ENCODE measurements at regions not wholly inside any gene's neighbourhood (a gene's known extent, or its start where the extent isn't known, plus 50 kb on each side); places are given as distances from the start of the nearest gene placed in this dataset.

GRCh38 chr13:107854880-107855279 lies 360.5 kb downstream of the LIG4 start:
- no peak for DNase-seq

- no peak for DNase-seq
These were observed 363.3 kb downstream of the LIG4 start for GRCh38 chr13:107852072-107852471.

DNA sequence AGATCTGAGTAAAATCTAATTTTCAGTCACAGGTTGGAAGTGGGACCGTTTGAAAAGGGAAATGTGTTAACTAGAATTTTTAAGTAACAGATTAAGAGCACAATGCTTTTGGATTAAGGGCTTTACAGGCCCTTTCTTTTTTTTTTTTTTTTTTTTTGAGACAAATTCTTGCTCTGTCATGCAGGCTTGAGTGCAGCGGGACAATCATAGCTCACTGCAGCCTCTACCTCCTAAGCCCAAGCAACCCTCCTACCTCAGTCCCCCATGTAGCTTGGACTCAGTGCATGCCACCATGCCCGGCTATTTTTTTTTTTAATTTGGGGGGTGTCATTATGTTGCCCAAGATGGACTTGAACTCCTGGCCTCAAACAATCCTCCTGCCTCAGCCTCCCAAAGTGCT lies 363.7 kb downstream of the LIG4 start:
- no peak for DNase-seq

- no peak for DNase-seq
These were observed 367.9 kb downstream of the LIG4 start for GRCh38 chr13:107847406-107847805.

GRCh38 chr13:107846642-107847041 lies 368.7 kb downstream of the LIG4 start:
- DNase-seq = no peak

- DNase-seq = peak; percentile 33
These were observed 369.4 kb downstream of the LIG4 start for GRCh38 chr13:107845911-107846310.

- no peak for DNase-seq
These were observed 371.7 kb downstream of the LIG4 start for GRCh38 chr13:107843681-107844080.

- DNase-seq = no peak
These were observed 372.1 kb downstream of the LIG4 start for GRCh38 chr13:107843281-107843680.

DNA sequence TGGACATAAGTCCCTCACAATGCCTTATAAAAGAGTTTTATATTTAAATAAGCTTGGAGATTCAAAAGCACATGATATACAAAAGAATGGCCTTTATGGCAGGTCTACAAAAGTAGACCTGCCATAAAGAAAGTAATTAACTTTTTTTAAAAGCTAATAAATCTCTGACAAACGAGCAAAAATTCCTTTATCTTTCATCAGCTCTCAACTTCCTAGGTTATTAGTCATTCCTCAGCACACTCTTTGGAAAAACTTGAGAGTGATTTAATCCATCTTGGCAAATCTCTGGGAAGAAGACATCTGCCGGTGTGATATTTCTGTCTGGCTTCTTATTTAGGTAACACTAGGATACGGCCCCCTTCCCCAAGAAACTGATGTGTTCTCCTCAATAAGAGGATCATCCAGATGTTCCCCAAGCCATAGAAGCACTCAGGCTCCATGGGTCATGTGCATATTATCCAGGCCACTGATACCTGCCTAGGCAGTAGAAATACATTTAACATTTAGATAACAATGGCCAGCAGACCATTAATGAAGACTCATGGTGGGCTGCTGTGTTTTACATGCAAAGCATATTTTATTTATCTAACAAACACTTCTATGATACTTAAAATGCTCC lies 372.7 kb downstream of the LIG4 start:
- DNase-seq = no peak

- peak; percentile 58 for DNase-seq
These were observed 376.7 kb downstream of the LIG4 start for GRCh38 chr13:107838588-107839161.

GRCh38 chr13:107836685-107837084 lies 378.7 kb downstream of the LIG4 start:
- no peak for DNase-seq

- DNase-seq = no peak
These were observed 379.9 kb downstream of the LIG4 start for GRCh38 chr13:107835339-107836018.

GRCh38 chr13:107834717-107835116 lies 380.6 kb downstream of the LIG4 start:
- no peak for DNase-seq

- DNase-seq = no peak
These were observed 381.1 kb downstream of the LIG4 start for GRCh38 chr13:107834281-107834680.

GRCh38 chr13:107832500-107833100 lies 382.7 kb downstream of the LIG4 start:
- DNase-seq = no peak

- DNase-seq = no peak
These were observed 384.5 kb downstream of the LIG4 start for GRCh38 chr13:107830804-107831203.

GRCh38 chr13:107827840-107828549 lies 387.3 kb downstream of the LIG4 start:
- no peak for DNase-seq

DNA sequence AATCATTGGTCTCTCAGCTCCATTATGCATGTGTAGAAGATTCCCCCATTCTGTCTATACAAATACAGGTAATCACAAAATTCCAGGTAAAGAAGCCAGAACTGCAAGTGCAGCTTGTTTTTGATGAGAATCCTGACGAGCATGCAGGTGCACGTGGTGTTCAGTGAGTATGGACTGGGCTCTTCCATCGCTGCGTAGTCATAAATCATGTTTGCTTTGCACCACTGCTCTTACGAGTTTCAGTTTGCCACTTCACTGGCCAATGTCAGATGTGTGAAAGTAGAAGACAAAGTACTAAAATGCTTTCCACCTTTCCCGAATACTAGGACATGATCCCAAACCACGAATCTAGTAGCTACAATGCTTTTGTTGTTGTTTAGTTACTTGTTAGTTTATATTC lies 390.7 kb downstream of the LIG4 start:
- DNase-seq = peak; percentile 52

- no peak for DNase-seq
These were observed 393.3 kb downstream of the LIG4 start for GRCh38 chr13:107822006-107822405.

DNA sequence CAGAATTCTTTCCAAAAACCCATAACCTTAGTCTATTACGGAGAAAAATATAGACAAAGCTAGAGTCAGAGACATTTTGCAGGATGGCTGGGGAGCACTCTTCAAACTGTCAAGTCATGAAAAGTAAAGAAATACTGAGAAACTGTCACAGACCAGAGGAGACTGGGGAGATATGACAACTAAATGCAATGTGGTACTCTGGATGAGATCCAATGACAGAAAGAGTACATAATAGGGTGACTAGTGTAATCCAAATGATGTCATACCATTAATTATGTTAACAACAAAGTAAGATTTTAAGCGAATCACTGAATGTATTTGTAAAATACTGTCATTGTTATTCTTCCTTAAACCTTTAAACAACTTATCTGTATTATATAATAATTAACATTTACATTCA lies 393.8 kb downstream of the LIG4 start:
- DNase-seq = no peak

DNA sequence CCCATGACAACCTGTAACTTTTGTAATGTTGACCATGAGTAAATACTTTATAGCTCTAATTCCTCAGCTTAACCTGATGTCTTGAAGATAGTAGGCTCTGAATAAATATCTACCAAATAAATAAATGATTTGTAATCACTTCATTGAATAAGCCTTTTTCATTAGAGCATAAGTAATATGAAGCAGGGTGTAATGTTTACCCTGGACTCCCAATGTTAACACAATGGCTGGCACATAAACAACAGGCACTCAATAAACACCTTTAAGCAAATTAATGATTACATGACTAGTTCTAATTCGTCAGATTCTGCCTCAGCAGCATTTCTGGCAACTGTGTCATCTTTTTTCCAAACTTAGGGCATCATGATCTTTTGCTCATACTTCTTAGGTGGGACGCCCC lies 396.3 kb downstream of the LIG4 start:
- no peak for DNase-seq

DNA sequence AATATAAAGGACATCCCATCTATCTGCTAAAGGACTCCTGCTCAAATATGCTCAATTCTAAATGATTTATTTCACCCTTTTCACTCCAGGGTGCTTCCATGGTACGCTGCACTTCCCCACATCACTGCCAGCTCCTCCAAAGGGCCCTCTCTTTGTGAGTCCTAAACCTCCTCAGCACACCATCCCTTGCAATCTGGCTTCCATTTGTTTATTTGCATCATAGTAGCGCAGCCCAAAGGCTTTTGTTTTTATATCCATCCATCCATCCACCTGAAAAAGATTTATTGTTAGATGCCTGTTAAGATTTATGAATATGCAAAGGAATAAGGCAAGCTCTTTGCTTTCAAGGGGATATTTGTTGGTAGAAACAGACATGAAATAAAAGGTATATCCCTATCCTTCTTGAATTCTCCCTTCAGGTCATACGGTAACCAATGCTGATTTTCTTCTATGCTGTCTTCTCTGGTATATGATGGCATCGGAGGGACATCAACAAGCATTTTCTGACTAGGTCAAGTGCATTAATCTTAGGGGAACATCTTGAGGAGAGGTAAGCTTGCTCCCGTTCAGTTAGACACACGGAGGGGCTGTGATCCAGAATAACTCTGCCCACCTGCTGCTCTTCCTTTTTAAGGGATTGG lies 397.6 kb downstream of the LIG4 start:
- DNase-seq = no peak

- DNase-seq = no peak
These were observed 403.3 kb downstream of the LIG4 start for GRCh38 chr13:107812014-107812412.

Data from DMS79 (cell line).